ENCODE measurements at regions not wholly inside any gene's neighbourhood (a gene's known extent, or its start where the extent isn't known, plus 50 kb on each side); places are given as distances from the start of the nearest gene placed in this dataset.

- TF ChIP-seq, protein P1, sequence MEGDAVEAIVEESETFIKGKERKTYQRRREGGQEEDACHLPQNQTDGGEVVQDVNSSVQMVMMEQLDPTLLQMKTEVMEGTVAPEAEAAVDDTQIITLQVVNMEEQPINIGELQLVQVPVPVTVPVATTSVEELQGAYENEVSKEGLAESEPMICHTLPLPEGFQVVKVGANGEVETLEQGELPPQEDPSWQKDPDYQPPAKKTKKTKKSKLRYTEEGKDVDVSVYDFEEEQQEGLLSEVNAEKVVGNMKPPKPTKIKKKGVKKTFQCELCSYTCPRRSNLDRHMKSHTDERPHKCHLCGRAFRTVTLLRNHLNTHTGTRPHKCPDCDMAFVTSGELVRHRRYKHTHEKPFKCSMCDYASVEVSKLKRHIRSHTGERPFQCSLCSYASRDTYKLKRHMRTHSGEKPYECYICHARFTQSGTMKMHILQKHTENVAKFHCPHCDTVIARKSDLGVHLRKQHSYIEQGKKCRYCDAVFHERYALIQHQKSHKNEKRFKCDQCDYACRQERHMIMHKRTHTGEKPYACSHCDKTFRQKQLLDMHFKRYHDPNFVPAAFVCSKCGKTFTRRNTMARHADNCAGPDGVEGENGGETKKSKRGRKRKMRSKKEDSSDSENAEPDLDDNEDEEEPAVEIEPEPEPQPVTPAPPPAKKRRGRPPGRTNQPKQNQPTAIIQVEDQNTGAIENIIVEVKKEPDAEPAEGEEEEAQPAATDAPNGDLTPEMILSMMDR (IDR thresholded peaks at IDR 0.05; ENCODE audit: low read length) = no peak
- no peak for TF ChIP-seq EZH2 (IDR thresholded peaks at IDR 0.05; ENCODE audit: borderline replicate concordance, low read length)
- Histone ChIP-seq H3K4me3 (ENCODE audit: low read depth, low read length, poor library complexity, severe bottlenecking) (no peak overlapping the region), H3K4me2 (ENCODE audit: low read length) (no peak overlapping the region), H3K9me3 (ENCODE audit: low read length) (no peaks in the 10 kb centered on the region), H3K36me3 (ENCODE audit: insufficient read depth, low read length) (no peaks in the 10 kb centered on the region), H3K27me3 (ENCODE audit: insufficient read depth, low read length) (no peaks in the 10 kb centered on the region), H3K9ac (ENCODE audit: low read length) (no peak overlapping the region), H2AFZ (ENCODE audit: low read length) (no peak overlapping the region), H3K4me1 (ENCODE audit: insufficient read depth, low read length, severe bottlenecking) (no peaks in the 10 kb centered on the region), H3K27ac (ENCODE audit: low read depth, low read length, poor library complexity, severe bottlenecking) (no peak overlapping the region), H4K20me1 (ENCODE audit: insufficient read depth, low read length) (no peaks in the 10 kb centered on the region), H3K9me2 (ENCODE audit: low read depth, low read length) (no peaks in the 10 kb centered on the region), H3F3A (ENCODE audit: insufficient read depth, low read length) (no peaks in the 10 kb centered on the region), H3K79me2 (ENCODE audit: insufficient read depth, low read length) (no peaks in the 10 kb centered on the region)
These were observed 481.3 kb downstream of the GADD45G start for GRCh38 chr9:90086101-90086511.

GRCh38 chr9:90088434-90088833 is 483.6 kb downstream of the GADD45G start:
- Histone ChIP-seq H3K4me3 (ENCODE audit: low read depth, low read length, poor library complexity, severe bottlenecking) (no peak overlapping the region), H3K4me1 (ENCODE audit: insufficient read depth, low read length, severe bottlenecking) (no peaks in the 10 kb centered on the region), H4K20me1 (ENCODE audit: insufficient read depth, low read length) (no peaks in the 10 kb centered on the region), H3K9me3 (ENCODE audit: low read length) (no peaks in the 10 kb centered on the region), H3K36me3 (ENCODE audit: insufficient read depth, low read length) (no peaks in the 10 kb centered on the region), H3K27ac (ENCODE audit: low read depth, low read length, poor library complexity, severe bottlenecking) (no peak overlapping the region), H3K9me2 (ENCODE audit: low read depth, low read length) (no peaks in the 10 kb centered on the region), H3K79me2 (ENCODE audit: insufficient read depth, low read length) (no peaks in the 10 kb centered on the region), H2AFZ (ENCODE audit: low read length) (no peak overlapping the region), H3K27me3 (ENCODE audit: insufficient read depth, low read length) (no peaks in the 10 kb centered on the region), H3F3A (ENCODE audit: insufficient read depth, low read length) (no peaks in the 10 kb centered on the region), H3K4me2 (ENCODE audit: low read length) (no peak overlapping the region), H3K9ac (ENCODE audit: low read length) (no peak overlapping the region)
- TF ChIP-seq, protein P1 (IDR thresholded peaks at IDR 0.05; ENCODE audit: low read length) = no peak
- no peak for TF ChIP-seq EZH2 (IDR thresholded peaks at IDR 0.05; ENCODE audit: borderline replicate concordance, low read length)

- H3K9me3 ChIP-seq (ENCODE audit: low read length) = no peaks in the 10 kb centered on the region
- no peaks in the 10 kb centered on the region for H3K36me3 ChIP-seq (ENCODE audit: insufficient read depth, low read length)
- H3K4me2 ChIP-seq (ENCODE audit: low read length) = no peak overlapping the region
- no peaks in the 10 kb centered on the region for H3K4me1 ChIP-seq (ENCODE audit: insufficient read depth, low read length, severe bottlenecking)
- no peak overlapping the region for H3K27ac ChIP-seq (ENCODE audit: low read depth, low read length, poor library complexity, severe bottlenecking)
- H3F3A ChIP-seq (ENCODE audit: insufficient read depth, low read length) = no peaks in the 10 kb centered on the region
- no peaks in the 10 kb centered on the region for H3K79me2 ChIP-seq (ENCODE audit: insufficient read depth, low read length)
- no peak overlapping the region for H3K4me3 ChIP-seq (ENCODE audit: low read depth, low read length, poor library complexity, severe bottlenecking)
- no peaks in the 10 kb centered on the region for H3K27me3 ChIP-seq (ENCODE audit: insufficient read depth, low read length)
- no peaks in the 10 kb centered on the region for H3K9me2 ChIP-seq (ENCODE audit: low read depth, low read length)
- no peaks in the 10 kb centered on the region for H4K20me1 ChIP-seq (ENCODE audit: insufficient read depth, low read length)
- H2AFZ ChIP-seq (ENCODE audit: low read length) = no peak overlapping the region
- TF ChIP-seq EZH2 (IDR thresholded peaks at IDR 0.05; ENCODE audit: borderline replicate concordance, low read length) = no peak
- TF ChIP-seq, protein P1 (IDR thresholded peaks at IDR 0.05; ENCODE audit: low read length) = no peak
- H3K9ac ChIP-seq (ENCODE audit: low read length) = no peak overlapping the region
These were observed 484.0 kb downstream of the GADD45G start for GRCh38 chr9:90088856-90089255.

Measured in OCI-LY1 (cell line).